Jurkat, Clone E6-1 (cell line): ENCODE measurements at regions not wholly inside any gene's neighbourhood (a gene's known extent, or its start where the extent isn't known, plus 50 kb on each side); places are given as distances from the start of the nearest gene placed in this dataset.
"Not testable (repeated sequence)": the region's sequence is repeated elsewhere in the genome, so short reads cannot be mapped to it uniquely, and the experiment has no call there.

Experiments used
- DNase-seq: peaks from one replicate; pipeline ENCODE4 v3.0.0-alpha.2; 2011; ENCODE audit warnings: low read depth, low spot score
- H3K4me3 ChIP-seq: 2 replicates; pipeline ENCODE4 v1.5.1; 2011; ENCODE audit warnings: mild to moderate bottlenecking, low read length, control low read depth, moderate library complexity

- no peak for DNase-seq
- no peak overlapping the region for H3K4me3 ChIP-seq
Measured at GRCh38 chr1:217153361-217153760, 430.1 kb upstream of the ESRRG start.

GRCh38 chr1:217150366-217150765 lies 427.1 kb upstream of the ESRRG start:
- H3K4me3 ChIP-seq: no peak overlapping the region
- DNase-seq: no peak

- H3K4me3 ChIP-seq: no peak overlapping the region
- no peak for DNase-seq
Measured at GRCh38 chr1:217149791-217150190, 426.6 kb upstream of the ESRRG start.

GRCh38 chr1:217141711-217142110 lies 418.5 kb upstream of the ESRRG start:
- H3K4me3 ChIP-seq: no peak overlapping the region
- DNase-seq: no peak

- H3K4me3 ChIP-seq: no peak overlapping the region
- no peak for DNase-seq
Measured at GRCh38 chr1:217140041-217140901, 417.0 kb upstream of the ESRRG start.

GRCh38 chr1:217139513-217139912 lies 416.3 kb upstream of the ESRRG start:
- no peak for DNase-seq
- no peak overlapping the region for H3K4me3 ChIP-seq

- no peak for DNase-seq
- H3K4me3 ChIP-seq: no peak overlapping the region
Measured at GRCh38 chr1:217138799-217139466, 415.7 kb upstream of the ESRRG start.

GRCh38 chr1:217138173-217138765 lies 415.0 kb upstream of the ESRRG start:
- no peak for DNase-seq
- H3K4me3 ChIP-seq: no peak overlapping the region

- no peak overlapping the region for H3K4me3 ChIP-seq
- no peak for DNase-seq
Measured at GRCh38 chr1:217137210-217137881, 414.1 kb upstream of the ESRRG start.

- no peak for DNase-seq
- H3K4me3 ChIP-seq: no peak overlapping the region
Measured at GRCh38 chr1:217136895-217137205, 413.6 kb upstream of the ESRRG start.

- H3K4me3 ChIP-seq: no peak overlapping the region
- DNase-seq: no peak
Measured at GRCh38 chr1:217135987-217136894, 413.0 kb upstream of the ESRRG start.

- no peak overlapping the region for H3K4me3 ChIP-seq
- no peak for DNase-seq
Measured at GRCh38 chr1:217135569-217135915, 412.3 kb upstream of the ESRRG start.

- H3K4me3 ChIP-seq: no peak overlapping the region
- no peak for DNase-seq
Measured at GRCh38 chr1:217134857-217135568, 411.8 kb upstream of the ESRRG start.

- H3K4me3 ChIP-seq: no peak overlapping the region
- no peak for DNase-seq
Measured at GRCh38 chr1:217133958-217134856, 411.0 kb upstream of the ESRRG start.

GRCh38 chr1:217133092-217133491 lies 409.9 kb upstream of the ESRRG start:
- DNase-seq: no peak
- H3K4me3 ChIP-seq: no peak overlapping the region

- not testable (repeated sequence) for H3K4me3 ChIP-seq, DNase-seq
Measured at GRCh38 chr1:217123340-217123739, 400.1 kb upstream of the ESRRG start.

- no peak overlapping the region for H3K4me3 ChIP-seq
- no peak for DNase-seq
Measured at GRCh38 chr1:217117973-217118465, 394.8 kb upstream of the ESRRG start.
